HG02852 (cell line): ENCODE measurements at regions not wholly inside any gene's neighbourhood (a gene's known extent, or its start where the extent isn't known, plus 50 kb on each side); places are given as distances from the start of the nearest gene placed in this dataset.

ENCODE experiments used
- ATAC-seq: cut with Tn5 transposase; IDR thresholded peaks from one replicate; pipeline ENCODE4 v1.9.1; 2021; ENCODE audit warnings: mild to moderate bottlenecking, moderate library complexity; ENCODE audit not compliant: unreplicated experiment

- ATAC-seq: no peak
These were observed 81.6 kb upstream of the PREP start for GRCh38 chr6:105484238-105485161.

DNA sequence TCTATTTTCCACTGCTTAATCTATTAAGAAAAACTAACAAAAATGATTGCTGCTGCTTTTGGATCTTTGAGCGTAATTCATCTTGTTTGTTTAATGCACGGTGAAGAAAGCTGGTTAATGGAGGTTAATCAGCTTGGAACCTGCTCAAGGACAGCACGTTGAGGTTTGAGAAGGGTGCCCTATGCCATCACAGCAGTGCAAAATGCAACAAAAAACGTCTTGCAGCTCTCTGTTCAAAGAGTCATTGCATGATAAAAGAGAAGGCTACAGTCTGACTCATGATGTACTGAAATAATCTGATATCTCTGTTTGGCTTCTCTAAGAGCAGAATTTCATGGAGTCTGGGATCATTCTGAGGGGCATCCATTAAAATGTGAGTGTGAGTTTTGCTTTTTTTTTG lies 80.6 kb upstream of the PREP start:
- no peak for ATAC-seq

DNA sequence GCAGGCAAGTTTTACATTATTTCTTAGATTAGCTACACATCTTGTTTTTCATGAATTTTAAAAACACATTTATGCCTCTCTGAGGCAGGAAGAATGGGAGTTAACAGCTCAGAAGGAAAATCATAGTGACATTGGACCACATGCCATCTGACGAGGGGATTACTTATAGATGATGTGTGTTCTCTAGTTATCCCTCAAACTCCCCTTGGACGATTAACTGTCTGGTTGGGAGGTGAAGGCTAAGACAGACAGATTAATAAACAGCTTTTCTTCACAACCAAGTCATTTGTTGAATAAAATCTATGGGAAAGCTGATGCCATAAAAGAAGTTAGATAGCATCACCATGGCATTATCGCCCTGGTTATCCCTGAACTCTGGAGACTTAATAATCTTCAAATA lies 80.0 kb upstream of the PREP start:
- no peak for ATAC-seq

GRCh38 chr6:105482227-105482844 lies 79.5 kb upstream of the PREP start:
- ATAC-seq: no peak

DNA sequence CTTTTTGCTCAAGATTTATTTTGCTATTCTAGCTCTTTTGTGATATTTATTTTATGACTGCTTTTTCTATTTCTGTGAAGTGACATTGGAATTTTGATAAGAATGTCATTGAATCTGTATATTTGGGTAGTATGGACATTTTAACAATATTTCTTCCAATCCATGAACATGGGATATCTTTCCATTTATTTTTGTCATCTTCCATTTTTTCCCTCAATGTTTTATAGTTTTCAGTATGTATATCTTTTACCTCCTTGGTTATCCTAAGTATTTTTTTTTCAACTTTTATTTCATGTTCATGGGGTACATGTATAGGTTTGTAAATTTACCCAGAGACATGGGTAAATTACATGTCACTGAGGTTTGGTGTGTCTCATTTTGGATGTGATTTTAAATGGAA lies 74.1 kb upstream of the PREP start:
- no peak for ATAC-seq

DNA sequence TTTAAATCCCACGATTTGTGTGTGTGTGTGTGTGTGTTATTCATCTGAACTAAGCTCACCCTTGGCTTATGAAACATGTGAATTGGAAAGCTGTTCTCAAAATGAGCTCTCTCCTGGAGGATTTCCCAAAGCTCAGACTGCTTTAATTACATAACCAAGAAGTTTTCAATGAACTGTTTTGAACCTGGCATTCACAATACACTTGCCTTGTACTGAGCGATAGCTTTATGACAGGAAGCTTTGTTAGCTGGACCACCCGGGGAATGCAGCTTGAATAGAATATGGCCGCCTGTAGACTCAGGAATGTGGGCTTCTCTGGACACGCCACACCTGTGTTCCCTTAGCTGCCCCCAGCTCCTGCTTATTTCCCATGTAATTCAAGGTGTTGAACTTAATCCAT lies 71.4 kb upstream of the PREP start:
- no peak for ATAC-seq

DNA sequence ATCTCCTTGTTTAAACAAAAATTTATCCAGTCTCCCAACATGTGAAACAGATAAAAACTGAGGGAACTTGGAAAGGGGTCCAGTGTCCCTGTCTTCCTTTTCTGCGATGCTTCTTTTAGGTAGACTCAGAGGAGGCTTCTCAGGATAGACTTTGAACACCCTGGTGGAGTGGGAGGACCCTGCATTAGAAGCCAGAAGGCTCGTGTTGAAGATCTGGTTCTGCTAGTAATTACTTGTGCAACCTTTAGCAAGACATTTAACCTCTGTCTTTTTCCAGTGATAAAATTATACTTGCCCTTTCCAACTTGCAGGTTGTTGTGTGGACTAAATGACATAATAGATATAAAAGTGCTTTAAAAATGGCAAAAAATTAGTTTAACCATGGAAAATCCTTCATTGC lies 67.1 kb upstream of the PREP start:
- ATAC-seq: no peak

DNA sequence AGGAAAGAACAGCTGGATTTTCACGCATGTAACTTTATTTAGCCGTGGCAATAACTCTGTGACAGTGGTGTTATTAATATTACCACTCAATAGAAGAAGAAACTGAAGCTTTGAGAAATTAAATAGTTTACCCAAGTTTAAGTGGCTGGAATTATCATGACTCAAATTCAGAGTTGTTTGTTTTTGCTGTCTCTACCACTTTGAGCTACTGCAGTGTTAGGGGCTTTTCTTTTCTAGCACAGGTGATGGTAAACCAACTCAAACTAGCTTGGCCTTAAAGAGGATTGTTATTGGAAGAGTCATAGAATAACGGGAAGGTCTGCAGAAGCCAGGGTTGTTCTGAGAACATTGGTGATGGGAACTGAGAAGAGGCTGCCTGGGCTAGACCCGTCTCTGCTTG lies 66.0 kb upstream of the PREP start:
- peak; percentile 57 for ATAC-seq

- no peak for ATAC-seq
These were observed 58.0 kb upstream of the PREP start for GRCh38 chr6:105460860-105461259.

DNA sequence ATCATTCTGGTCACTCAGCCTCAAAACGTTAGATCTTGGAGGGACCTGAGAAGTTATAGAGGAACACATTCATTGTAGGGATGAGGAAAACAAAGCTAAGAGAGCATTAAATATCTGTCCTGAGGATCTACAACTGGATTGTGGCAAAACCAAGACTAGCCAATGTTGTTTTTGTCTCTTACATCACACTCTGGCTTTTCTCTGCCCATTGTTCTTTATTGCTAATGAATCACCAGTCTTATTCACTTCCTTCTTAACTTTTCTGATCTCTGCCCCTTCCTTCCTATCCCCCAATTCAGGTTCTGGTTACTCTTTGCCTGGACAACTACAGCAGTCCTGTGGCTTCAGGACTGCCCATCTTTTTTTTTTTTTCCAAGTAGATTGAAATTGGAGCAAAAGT lies 57.0 kb upstream of the PREP start:
- no peak for ATAC-seq

DNA sequence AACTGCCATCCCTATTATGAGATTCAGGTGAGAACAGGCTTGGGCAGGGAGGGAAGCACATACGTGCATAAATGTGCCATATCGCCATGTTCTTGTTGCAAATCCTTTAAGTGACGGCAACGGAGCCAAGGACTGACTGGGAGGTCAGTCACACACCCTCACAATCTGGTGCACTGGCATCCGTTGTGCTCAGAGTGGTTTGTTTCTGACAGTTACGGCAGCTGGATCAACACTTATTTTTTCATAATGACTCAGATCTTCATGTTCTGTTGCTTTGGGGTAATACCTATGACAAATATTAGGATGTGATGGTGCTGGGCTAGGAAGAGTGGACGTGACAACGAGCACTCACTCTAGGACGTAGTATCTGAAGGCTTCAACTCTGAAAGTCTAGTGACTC lies 56.2 kb upstream of the PREP start:
- ATAC-seq: peak; percentile 93

GRCh38 chr6:105458551-105458950 lies 55.7 kb upstream of the PREP start:
- ATAC-seq: peak; percentile 45

GRCh38 chr6:105458084-105458483 lies 55.2 kb upstream of the PREP start:
- no peak for ATAC-seq

DNA sequence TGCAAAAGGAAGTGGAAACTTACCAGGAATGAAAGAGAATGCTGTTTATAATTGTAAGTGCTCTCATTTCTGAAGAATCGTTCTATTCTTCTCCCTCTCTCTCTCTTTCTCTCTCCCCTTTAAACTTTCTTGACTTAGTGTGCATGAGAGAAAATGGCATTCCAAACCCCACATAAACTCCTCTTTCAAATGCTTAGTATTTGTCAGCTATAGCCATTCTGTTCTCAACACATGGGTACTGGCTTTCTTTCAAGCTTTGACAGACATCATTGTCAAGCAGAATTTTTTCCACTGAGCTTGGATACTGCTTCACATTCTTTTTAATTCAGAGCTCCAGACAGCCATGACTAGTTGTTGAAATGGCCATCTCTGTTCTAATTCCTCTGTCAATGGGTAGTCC lies 51.1 kb upstream of the PREP start:
- no peak for ATAC-seq

- peak; percentile 84 for ATAC-seq
These were observed 50.3 kb upstream of the PREP start for GRCh38 chr6:105452924-105453756.
